GM18870 (cell line): ENCODE measurements at regions not wholly inside any gene's neighbourhood (a gene's known extent, or its start where the extent isn't known, plus 50 kb on each side); places are given as distances from the start of the nearest gene placed in this dataset.

Source experiments
- ATAC-seq: cut with Tn5 transposase; IDR thresholded peaks from one replicate; pipeline ENCODE4 v1.9.1; 2021; ENCODE audit warnings: moderate library complexity; ENCODE audit not compliant: unreplicated experiment

DNA sequence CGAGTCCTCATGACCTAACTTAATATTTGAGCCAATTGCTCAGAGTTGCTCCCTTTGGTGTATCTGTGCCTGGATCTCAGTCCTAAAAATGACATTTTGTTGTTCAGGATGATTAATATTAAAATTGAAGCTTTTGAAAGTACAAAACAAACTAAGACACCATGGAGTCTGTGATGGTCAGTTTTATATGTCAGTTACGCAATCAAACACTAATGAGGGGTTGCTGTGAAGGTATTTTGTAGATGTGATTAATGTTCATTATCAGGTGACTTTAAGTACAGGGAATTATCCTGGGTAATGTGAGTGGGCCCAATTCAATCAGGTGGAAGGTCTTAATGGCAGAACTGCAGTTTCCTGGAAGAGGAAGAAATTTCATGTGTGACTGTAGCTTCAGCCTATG, 546.7 kb downstream of the REEP3 start:
- no peak for ATAC-seq

DNA sequence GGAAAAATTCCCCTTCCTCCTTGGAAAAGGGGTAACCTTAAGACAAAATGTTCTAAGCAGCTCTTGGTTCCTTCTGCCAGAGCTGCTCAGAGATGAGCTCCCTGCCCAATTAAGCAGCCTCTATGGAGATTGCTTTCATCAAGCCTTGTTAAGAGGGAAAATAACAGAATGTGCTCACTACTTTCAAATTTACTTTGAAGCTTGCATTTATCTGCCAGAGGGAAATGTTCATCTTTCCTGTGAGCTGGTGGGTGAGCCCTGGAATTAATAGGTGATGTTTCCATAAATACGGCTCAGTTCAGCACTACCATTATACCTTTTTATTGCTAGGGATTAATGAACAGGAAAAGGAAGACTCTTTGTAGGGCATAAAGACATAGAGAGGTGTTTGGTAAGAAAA, 549.0 kb downstream of the REEP3 start:
- no peak for ATAC-seq

DNA sequence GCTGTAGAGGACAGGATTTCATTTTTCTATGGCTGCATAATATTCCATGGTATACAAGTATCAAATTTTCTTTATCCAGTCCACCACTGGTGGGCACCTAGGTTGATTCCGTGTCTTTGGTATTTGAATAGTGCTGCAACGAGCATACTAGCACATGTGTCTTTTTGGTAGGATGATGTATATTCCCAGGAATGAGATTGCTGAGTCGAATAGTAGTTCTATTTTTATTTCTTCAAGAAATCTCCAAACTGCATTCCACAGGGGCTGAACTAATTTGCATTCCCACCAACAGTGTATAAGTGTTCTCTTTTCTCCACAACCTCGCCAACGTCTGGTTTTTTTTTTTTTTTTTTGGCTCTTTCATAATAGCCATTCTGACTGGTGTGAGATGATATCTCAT, 550.0 kb downstream of the REEP3 start:
- no peak for ATAC-seq

DNA sequence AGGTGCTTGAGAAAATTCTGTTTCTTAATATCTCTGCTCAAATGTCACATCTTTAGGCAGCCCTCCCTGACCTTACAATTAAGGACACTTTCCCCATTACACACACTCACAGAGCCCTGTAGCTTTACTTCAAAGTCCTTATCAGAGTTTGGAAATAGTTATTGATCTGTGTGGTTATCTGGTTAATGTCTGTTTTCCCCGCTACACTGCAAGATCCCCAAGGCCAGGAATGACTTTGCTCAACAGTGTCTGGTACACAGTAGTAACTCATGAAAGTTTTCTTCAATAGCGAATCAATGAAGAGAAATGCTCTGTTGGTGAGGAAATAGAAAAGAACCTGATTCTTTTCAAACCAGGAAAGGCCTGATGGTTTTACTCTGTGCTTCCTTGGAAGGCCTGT, 554.4 kb downstream of the REEP3 start:
- ATAC-seq, result no peak

DNA sequence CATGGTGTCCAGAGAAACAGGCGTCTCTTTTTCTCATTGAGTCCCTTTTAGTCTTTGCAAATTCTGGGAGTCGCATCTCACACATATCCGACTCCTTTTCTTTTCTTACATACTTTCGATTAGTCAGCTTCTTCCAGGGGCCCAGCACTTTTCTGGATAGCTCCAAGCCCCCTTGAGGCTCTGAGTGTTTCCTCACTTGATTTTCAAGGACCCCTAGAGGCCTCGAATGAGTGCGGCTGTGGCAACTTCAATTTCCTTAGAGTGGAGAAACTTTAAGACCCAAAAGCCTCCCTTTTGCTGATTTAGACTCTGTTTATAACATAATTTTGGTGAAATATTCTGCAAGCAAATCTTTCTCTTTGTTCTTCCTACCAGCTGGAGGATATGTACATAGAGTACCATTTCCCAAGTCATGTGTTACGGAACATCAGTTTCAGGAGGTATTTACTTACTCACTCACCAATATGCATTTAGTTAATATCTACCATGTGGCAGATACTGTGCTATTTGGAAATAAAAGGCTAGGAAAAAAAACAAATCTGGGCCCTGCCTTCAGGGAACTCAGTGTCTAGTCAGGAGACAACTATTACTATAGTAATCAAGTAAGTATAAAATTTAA, 555.2 kb downstream of the REEP3 start:
- no peak for ATAC-seq

DNA sequence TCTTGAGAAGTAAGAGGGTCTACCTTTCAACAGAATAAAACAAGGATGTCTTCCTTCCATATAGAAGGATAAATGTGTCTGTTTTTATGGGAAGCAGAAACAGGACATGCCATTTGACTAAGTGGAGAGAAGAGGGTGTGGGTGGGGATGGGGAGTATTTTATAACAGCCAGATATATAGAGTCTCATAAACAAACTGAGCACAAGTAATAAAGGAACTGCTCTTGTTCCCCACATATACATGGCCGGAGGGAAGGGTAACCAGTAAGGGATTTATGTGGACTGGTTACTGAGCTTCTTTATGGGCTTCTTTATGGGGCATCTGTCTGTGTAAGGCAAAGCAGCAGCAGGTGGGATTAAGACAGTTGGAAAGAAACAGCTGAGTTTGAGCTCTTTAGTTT, 558.1 kb downstream of the REEP3 start:
- no peak for ATAC-seq

DNA sequence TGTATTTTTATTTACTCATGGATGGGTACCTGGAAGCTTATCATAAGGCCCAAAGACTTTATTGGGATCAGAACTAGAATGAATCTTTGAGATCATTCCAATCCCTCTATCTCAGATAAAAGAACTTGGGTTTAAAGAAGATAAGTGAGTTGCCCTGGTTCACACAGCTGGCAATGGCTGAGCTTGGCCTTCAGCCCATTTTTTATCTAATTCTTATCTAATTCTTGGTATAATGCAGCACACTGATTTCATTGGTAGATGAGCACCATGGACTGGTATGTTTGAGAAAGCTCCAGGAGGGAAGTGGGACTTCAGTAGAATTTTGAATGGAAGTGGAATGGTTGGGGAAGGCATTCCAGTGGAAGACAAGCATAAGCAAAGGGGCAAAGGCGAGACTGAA, 558.9 kb downstream of the REEP3 start:
- ATAC-seq, result no peak

DNA sequence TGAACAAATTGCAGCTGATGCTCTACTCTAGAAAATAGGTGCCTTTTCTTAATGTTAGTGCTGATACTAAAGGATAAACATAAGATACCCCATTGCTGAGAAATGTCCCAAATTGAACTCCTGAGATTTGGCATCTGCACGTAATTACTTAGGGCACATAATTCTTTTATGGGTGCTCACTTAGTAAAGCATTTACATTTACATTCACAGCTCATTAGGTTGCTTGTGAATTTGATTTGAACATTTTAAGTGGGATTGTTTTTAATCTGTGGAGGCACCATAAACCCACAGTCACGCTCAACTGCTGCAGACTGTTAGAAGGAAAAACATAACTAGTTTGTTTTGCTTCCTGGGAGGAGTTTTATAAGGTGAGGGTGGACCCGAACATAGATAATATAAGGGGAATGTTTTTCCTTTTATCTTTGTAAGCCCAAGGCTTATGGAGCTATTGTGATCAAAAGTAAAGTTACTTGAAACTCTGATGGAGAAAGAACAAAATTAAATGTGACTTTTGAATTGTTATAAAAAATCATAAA, 560.8 kb downstream of the REEP3 start:
- no peak for ATAC-seq

DNA sequence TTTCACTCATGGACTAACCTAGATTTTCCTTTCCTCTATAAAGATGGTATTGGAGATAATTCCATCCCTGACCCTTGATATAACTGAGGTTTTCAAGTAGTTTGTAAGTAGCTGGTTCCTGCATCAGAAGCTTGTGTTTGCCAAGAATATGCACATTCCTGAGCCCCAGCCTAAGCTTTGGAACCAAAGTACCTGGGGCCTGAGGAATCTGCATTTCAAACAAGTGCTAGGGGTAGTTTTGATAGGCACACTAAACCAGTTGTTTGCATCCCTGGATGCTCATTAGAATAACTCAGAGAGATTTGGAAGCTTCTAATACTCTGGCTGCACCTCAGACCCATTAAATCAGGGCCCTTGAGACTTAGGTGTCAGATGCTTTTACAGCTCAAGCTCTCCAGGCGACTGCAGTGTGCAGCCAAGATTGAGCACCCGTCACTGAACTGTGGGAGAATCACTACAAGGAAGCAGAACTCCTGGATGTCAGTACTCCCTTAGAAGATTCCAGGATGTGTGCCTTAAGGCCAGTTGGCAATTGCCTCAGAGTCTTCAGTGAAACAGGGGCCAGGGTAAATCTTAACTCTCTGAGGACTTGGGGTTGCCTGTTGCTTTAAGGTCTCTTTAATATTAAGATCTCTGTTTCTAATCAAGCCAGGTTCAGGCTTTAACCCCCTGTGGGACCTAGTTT, 565.0 kb downstream of the REEP3 start:
- no peak for ATAC-seq

DNA sequence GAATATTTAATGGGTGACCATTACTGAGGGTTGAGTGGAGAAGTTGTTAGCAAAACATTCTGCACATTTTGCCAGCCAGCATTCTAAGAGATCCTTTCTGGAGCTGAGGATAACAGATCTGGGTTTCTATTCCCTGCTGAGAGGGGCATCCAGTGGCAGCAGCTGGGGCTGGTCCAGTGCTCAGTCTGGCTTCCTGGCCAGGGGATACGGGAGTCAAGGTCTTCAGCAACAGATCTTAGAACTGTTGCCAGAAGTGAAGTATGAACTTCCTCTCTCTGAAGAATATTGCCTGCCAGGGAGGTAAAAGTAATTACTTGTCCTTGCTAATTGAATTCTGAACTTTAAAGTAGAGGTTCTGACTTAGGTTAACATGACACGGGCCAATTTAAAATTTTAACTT, 568.4 kb downstream of the REEP3 start:
- no peak for ATAC-seq

DNA sequence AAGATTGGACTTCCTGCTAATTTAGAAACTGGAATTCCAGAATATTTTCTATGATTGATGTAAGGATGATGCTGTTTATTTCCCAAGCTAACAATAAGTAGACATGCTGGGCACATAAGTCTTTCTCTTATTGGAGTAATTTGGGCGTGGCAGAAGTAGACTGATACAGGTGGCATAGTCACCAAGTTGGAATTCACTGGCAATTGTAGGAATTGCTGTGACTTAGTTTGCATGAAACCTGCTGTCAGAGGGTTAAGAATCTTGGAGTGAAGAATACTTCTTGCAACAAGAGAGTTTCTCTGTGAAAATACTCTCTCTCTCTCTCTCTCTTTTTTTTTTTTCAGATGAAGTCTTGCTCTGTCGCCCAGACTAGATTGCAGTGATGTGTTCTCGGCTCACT, 569.7 kb downstream of the REEP3 start:
- ATAC-seq, result no peak

DNA sequence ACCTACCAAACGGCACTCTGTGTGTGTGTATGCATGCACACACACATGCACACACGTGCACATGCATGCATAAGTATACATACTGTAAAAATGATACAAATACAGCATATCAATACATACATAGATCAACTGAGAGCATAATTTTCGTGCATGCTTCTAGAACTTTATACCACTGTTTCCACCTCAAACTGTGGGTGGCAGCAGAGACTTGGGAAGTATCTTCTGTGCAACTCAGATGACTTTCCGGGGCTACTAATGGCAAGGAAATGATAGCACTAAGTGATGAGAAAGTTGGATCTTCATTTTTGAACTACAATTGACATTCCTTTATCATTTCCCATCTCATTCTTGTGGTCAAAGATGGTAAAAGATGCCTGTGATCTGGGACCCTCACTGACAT, 570.7 kb downstream of the REEP3 start:
- no peak for ATAC-seq

DNA sequence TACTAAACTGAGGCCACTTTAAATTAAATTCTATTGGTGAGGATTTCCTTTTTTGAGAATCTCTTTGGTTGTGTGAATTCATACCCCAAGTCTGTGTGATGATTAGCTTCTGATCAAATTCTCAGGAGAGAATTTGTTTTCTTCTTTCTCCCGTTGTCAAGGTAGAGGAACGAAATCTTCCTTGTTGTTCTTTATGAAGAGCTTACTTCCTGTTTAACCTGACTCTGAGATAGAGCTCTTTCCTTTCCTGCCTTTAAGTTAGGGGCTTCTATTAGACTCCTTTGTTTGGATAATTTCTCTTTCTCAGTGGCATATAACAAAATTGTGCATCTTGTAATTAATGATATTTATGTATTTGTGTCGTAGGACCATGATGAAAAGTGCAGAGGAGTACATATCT, 572.1 kb downstream of the REEP3 start:
- no peak for ATAC-seq

DNA sequence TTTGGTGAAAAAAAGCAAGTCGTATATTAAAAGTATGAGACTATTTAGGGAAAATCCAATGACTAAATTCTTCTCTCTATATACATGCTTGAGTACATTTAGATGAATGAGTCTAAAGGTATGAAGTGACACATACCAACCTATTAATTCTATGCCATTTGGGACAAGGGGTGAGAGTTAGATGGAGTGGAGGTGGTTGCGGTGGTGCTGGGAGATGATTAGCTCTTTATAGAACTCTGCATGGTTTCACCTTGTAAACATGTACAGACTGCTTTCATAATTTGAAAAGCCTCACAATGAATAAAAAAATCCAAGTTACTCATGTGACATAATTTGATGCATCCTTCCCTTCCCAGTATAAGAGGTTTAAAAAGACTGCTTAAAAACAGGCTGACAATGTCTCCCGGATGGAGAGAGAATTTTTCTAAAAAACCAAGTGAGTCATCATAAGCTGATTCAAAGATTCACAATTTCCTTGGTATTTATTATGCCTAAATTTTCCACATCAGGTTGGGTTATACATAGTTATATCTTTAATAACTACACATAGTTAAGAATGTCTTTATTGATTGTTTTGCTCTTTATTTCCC, 572.8 kb downstream of the REEP3 start:
- no peak for ATAC-seq

DNA sequence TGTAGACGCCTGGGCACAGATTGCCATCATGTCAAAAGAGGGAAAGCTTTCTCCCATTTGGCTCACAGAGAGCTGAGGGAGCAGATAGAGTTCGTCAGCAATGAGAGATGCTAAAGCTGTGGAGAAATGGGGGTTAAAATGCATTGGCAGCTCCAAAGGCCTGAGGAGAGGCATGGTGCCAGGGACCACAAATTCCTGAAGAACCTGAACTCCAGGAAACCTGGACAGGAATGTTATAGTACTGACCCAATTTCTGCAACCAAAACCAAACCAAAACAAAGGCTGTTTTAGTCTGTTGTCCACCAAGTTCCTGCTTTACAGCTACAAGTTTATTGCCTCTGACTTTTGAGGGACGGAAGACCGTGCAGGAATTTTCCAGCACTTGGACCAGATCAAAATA, 575.7 kb downstream of the REEP3 start:
- ATAC-seq, result no peak

DNA sequence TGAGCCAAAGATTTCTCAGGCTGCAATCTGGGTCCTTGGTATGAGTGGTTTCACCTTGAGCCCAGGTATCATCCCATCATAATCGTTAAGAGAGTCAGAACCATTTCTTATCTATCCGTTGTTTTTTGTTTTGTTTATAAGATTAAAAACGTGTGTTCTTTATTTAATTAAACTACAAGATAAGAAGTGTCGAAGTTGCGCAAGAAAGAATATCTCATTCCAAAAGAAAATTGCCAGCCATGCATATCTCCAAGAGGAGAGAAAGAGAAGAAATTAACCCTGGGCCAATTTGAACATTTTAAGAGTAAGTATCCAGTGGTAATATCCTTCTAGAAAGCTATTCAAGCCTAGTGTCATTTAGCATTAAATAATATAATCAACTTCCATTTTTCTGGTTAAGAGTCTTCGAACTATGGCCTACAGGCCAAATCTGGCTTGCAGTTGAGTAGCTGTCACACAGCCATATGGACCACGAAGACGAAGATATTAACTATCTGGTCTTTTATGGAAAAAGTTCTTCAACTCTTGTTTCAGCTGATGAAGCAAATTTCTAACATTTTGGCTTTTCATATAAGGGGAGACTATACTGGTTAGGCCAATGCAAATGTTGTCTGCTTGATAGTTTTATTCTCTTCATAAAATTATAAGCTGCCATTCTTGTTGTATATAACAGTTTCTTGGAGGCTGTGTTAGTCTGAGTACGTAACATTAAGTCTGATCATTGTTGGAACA, 576.4 kb downstream of the REEP3 start:
- no peak for ATAC-seq

DNA sequence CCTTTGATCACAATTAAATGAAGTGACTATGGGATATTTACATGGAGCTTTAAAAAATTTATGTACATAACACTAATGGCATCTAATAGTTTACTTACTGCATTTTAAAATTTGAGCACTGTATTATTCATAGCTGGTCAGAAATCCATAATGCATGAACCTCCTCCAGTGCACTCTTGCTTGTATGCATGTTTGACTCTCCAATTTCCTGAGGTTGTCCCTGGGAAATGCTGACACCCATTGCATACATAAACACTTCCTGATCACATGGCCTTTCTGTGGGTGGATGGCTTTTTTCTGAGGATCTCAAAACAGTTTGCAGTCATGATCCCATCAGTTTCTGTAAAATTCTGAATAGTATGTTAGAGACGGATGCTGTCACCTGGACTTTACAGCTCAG, 577.8 kb downstream of the REEP3 start:
- ATAC-seq, result no peak

DNA sequence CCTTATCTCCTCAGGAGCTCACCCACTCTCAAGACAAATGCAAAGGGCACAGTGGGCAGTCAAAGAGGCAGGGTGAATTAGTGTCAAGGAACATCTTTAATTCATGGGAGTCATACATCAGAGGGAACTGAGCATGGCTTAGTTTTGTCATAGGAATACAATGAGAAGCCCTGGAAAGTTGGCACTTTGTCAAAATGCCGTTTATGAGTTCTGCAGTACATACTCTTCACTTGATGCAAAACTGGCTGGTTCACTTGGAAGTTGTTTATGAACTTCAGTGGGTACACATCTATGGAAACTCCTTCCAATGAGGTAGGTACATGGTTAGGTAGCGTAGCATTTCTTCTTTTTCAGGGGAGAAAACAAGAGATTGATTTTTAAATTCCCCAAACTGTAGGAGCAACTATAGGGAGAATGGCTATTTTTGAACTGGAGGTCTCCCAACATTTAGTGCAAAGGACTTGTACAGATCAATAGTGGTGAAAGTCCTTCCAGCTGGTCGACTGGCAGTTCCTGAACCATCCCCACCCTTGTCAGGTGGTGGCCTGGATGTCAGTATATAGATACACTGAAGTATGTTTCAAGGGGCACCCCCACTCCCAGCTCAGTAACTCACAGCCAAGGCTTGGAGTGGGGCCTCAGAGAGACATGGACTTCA, 580.5 kb downstream of the REEP3 start:
- ATAC-seq, result no peak

DNA sequence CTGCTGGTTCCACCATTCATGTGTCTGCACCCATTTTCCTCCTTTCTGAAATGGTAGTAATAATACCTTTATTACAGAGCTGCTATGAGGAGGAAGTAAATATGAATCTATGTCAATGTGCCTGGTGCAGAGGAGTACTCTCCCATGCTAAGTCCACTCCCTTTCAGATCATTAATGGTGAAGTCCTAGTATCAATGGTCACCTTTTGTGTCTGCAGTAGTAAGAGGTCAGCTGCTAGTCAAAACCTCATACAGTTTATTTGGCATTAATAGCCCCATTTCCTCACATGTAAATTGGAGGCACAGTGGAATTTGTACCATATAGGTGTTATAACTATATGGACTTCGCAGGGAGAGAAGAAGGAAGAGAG, 581.0 kb downstream of the REEP3 start:
- ATAC-seq, result no peak

DNA sequence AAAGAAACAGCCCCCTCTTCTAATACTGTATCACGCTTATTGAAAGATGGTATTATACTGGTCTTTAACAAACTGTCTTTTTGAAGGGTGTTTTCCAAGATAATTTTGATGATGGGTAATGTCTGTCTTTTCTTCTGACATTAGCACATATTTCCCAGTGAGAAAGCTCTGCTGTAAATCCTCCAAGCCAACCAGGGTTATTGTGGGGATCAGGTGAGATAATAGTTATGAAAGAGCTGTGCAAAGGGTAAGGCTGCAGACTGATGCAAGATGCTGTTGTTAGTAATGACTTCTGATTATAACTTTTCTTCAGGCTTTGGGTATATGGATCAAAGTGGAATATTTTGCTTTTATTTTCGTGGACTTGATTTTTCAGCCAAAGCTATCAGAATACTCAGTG, 581.7 kb downstream of the REEP3 start:
- no peak for ATAC-seq

DNA sequence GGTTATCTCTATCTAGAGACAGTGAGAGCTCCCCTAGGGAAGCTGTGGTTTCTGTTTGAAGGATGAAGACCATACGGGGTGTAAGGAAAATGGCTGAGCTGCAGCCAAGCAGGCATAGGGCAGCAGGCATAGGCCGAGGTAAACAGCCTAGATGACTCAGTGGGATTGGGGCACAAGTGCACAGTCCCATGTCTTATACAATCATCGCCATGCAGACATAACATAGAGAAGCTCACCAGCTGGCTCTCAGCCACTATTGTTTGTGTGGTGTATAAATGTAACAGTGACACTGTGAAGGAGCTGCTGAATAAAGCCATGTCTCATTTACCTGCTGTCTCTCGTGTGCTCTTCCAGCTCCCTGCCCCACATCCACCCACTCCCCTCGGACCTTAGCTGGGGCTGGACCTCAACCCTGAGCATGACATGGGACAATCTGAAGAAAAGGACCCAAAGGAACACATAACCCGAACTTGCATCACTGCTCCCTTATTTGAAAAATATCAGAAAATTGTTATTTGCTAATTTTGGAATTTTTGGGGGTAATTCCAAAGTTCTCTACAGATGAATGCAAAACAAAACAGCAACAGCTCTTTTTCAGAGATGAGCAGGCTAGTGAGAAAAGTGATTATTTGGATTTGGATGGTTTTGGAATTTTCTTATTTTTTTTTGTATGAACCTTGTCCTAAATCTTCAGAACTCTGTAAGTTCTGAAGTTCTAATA, 582.7 kb downstream of the REEP3 start:
- ATAC-seq, result no peak
